Naive thymus-derived CD8-positive, alpha-beta T cell (primary cell): ENCODE measurements at regions not wholly inside any gene's neighbourhood (a gene's known extent, or its start where the extent isn't known, plus 50 kb on each side); places are given as distances from the start of the nearest gene placed in this dataset.
"Not testable (repeated sequence)": the region's sequence is repeated elsewhere in the genome, so short reads cannot be mapped to it uniquely, and the experiment has no call there.

Source experiments
- ATAC-seq, 2 donors: fragments of 150-1000 bp; cut with Tn5 transposase in 1 of 2; sonication (Bioruptor Pico), chemical (Tn5 transposase) in 1 of 2; 1 replicate in 1 of 2; 2 replicates in 1 of 2; pipeline ENCODE4 v1.10.0; 2021; ENCODE audit warnings: mild to moderate bottlenecking in 2 of 2, moderate library complexity in 2 of 2
- POLR2A ChIA-PET: fragments of 350-600 bp; sonication (Branson Sonifier 250); formaldehyde crosslinking; loops from one replicate; lab custom pipeline; 2021; ENCODE audit warnings: antibody characterized with exemption; lab: Charles Lee
- DNase-seq, 10 donors: peaks; one replicate each; pipeline versions ENCODE4 v3.0.0 to v3.0.0-alpha.2; 2020 to 2022
- H3K27ac Mint-ChIP-seq, 10 donors: one replicate each; pipeline ENCODE4 v1.8.0; 2020 to 2022; ENCODE audit warnings: mild to moderate bottlenecking in 10 of 10, mixed read lengths in 10 of 10, moderate library complexity in 4 of 10, inconsistent platforms in 1 of 10
- H3K27me3 Mint-ChIP-seq, 5 donors: one replicate each; pipeline ENCODE4 v1.8.0; 2021 to 2022; ENCODE audit warnings: mixed read lengths in 5 of 5
- H3K36me3 Mint-ChIP-seq, 3 donors: one replicate each; pipeline ENCODE4 v1.8.0; 2020 to 2022; ENCODE audit warnings: mixed read lengths in 3 of 3, mild to moderate bottlenecking in 2 of 3, inconsistent platforms in 1 of 3
- H3K4me1 Mint-ChIP-seq, 4 donors: one replicate each; pipeline ENCODE4 v1.8.0; 2021 to 2022; ENCODE audit warnings: mixed read lengths in 4 of 4
- H3K4me3 Mint-ChIP-seq, 10 donors: one replicate each; pipeline ENCODE4 v1.8.0; 2020 to 2022; ENCODE audit warnings: mild to moderate bottlenecking in 10 of 10, mixed read lengths in 10 of 10, moderate library complexity in 6 of 10, inconsistent platforms in 1 of 10
- H3K9me3 Mint-ChIP-seq, 9 donors: one replicate each; pipeline ENCODE4 v1.8.0; 2020 to 2022; ENCODE audit warnings: mixed read lengths in 9 of 9, mild to moderate bottlenecking in 3 of 9, inconsistent platforms in 1 of 9, moderate library complexity in 1 of 9

GRCh38 chr13:21902709-21903098 is 231.8 kb downstream of the FGF9 start:
- no peak overlapping the region for H3K27ac Mint-ChIP-seq
- no peaks in the 10 kb centered on the region for H3K4me1 Mint-ChIP-seq
- no peaks in the 10 kb centered on the region for H3K9me3 Mint-ChIP-seq
- H3K27me3 Mint-ChIP-seq = peaks cover 0 to 4% (median 0%) of the 10 kb centered on the region in 5 donors
- ATAC-seq = no peak
- no peak overlapping the region for H3K4me3 Mint-ChIP-seq
- no peak for DNase-seq
- POLR2A ChIA-PET = no interaction called here
- H3K36me3 Mint-ChIP-seq = no peaks in the 10 kb centered on the region

GRCh38 chr13:21905486-21905885 is 234.6 kb downstream of the FGF9 start:
- no peaks in the 10 kb centered on the region for H3K9me3 Mint-ChIP-seq
- no peak for ATAC-seq
- POLR2A ChIA-PET = no interaction called here
- no peak for DNase-seq
- H3K27ac Mint-ChIP-seq = peak overlapping the region in 1 of 10 donors; percentile 79
- H3K4me1 Mint-ChIP-seq = no peaks in the 10 kb centered on the region
- H3K4me3 Mint-ChIP-seq = no peak overlapping the region
- no peaks in the 10 kb centered on the region for H3K36me3 Mint-ChIP-seq
- peaks cover 0 to 7% (median 2%) of the 10 kb centered on the region in 5 donors for H3K27me3 Mint-ChIP-seq

GRCh38 chr13:21909331-21909730 is 238.5 kb downstream of the FGF9 start:
- Mint-ChIP-seq H3K27ac (peak overlapping the region in 3 of 10 donors; percentile 62 to 73 (median 69)), H3K27me3 (peaks cover 0 to 7% (median 0%) of the 10 kb centered on the region in 5 donors), H3K4me3 (no peak overlapping the region), H3K36me3 (no peaks in the 10 kb centered on the region), H3K9me3 (no peaks in the 10 kb centered on the region), H3K4me1 (no peaks in the 10 kb centered on the region)
- DNase-seq = no peak
- POLR2A ChIA-PET = no interaction called here
- no peak for ATAC-seq

- Mint-ChIP-seq H3K36me3 (no peaks in the 10 kb centered on the region), H3K4me1 (no peaks in the 10 kb centered on the region), H3K27ac (no peak overlapping the region), H3K27me3 (peaks cover 0 to 7% (median 0%) of the 10 kb centered on the region in 5 donors), H3K9me3 (no peaks in the 10 kb centered on the region), H3K4me3 (no peak overlapping the region)
- no peak for DNase-seq
- no peak for ATAC-seq
- POLR2A ChIA-PET = no interaction called here
Observed at GRCh38 chr13:21910546-21910945, 239.7 kb downstream of the FGF9 start.

- DNase-seq (no peak), ATAC-seq (no peak)
- Mint-ChIP-seq H3K9me3 (no peaks in the 10 kb centered on the region), H3K4me3 (no peak overlapping the region), H3K4me1 (no peaks in the 10 kb centered on the region), H3K36me3 (no peaks in the 10 kb centered on the region), H3K27ac (peak overlapping the region in 1 of 10 donors; percentile 13), H3K27me3 (peaks cover 0 to 7% (median 0%) of the 10 kb centered on the region in 5 donors)
- POLR2A ChIA-PET = no interaction called here
Observed at GRCh38 chr13:21911646-21912298, 240.9 kb downstream of the FGF9 start.

- Mint-ChIP-seq H3K27ac (no peak overlapping the region), H3K4me1 (no peaks in the 10 kb centered on the region), H3K36me3 (no peaks in the 10 kb centered on the region), H3K9me3 (no peaks in the 10 kb centered on the region), H3K27me3 (peaks cover 0 to 7% (median 0%) of the 10 kb centered on the region in 5 donors), H3K4me3 (no peak overlapping the region)
- POLR2A ChIA-PET = no interaction called here
- ATAC-seq (no peak), DNase-seq (no peak)
Observed at GRCh38 chr13:21913010-21913409, 242.1 kb downstream of the FGF9 start.

GRCh38 chr13:21917086-21918015 is 246.5 kb downstream of the FGF9 start:
- peak overlapping the region in 1 of 10 donors; percentile 58 for H3K27ac Mint-ChIP-seq
- POLR2A ChIA-PET = no interaction called here
- H3K36me3 Mint-ChIP-seq = no peaks in the 10 kb centered on the region
- peaks cover 0 to 1% (median 0%) of the 10 kb centered on the region in 5 donors for H3K27me3 Mint-ChIP-seq
- DNase-seq (no peak), ATAC-seq (no peak)
- H3K4me1 Mint-ChIP-seq = no peaks in the 10 kb centered on the region
- H3K4me3 Mint-ChIP-seq = no peak overlapping the region
- H3K9me3 Mint-ChIP-seq = no peaks in the 10 kb centered on the region

GRCh38 chr13:21920802-21921201 is 249.9 kb downstream of the FGF9 start:
- H3K4me1 Mint-ChIP-seq, POLR2A ChIA-PET, ATAC-seq, H3K9me3 Mint-ChIP-seq, H3K36me3 Mint-ChIP-seq, DNase-seq, H3K4me3 Mint-ChIP-seq, H3K27ac Mint-ChIP-seq: not testable (repeated sequence)
- peaks cover 0 to 13% (median 6%) of the 10 kb centered on the region in 5 donors for H3K27me3 Mint-ChIP-seq

GRCh38 chr13:21924958-21925357 is 254.1 kb downstream of the FGF9 start:
- no peak for DNase-seq
- H3K27ac Mint-ChIP-seq = no peak overlapping the region
- no peak overlapping the region for H3K4me3 Mint-ChIP-seq
- POLR2A ChIA-PET = no interaction called here
- peaks cover 0 to 13% (median 4%) of the 10 kb centered on the region in 5 donors for H3K27me3 Mint-ChIP-seq
- no peak for ATAC-seq
- H3K9me3 Mint-ChIP-seq = no peaks in the 10 kb centered on the region
- peaks cover 0 to 4% (median 0%) of the 10 kb centered on the region in 4 donors for H3K4me1 Mint-ChIP-seq
- no peaks in the 10 kb centered on the region for H3K36me3 Mint-ChIP-seq

- no peak overlapping the region for H3K27ac Mint-ChIP-seq
- POLR2A ChIA-PET = no interaction called here
- no peak overlapping the region for H3K4me3 Mint-ChIP-seq
- ATAC-seq (no peak), DNase-seq (no peak)
- no peaks in the 10 kb centered on the region for H3K36me3 Mint-ChIP-seq
- H3K27me3 Mint-ChIP-seq = peaks cover 0 to 13% (median 4%) of the 10 kb centered on the region in 5 donors
- H3K9me3 Mint-ChIP-seq = no peaks in the 10 kb centered on the region
- H3K4me1 Mint-ChIP-seq = peaks cover 0 to 4% (median 4%) of the 10 kb centered on the region in 4 donors
Observed at GRCh38 chr13:21925720-21926119, 254.8 kb downstream of the FGF9 start.

GRCh38 chr13:21929400-21929799 is 258.5 kb downstream of the FGF9 start:
- H3K27ac Mint-ChIP-seq = no peak overlapping the region
- H3K27me3 Mint-ChIP-seq = peaks cover 0 to 3% (median 1%) of the 10 kb centered on the region in 5 donors
- peaks cover 0 to 7% (median 4%) of the 10 kb centered on the region in 4 donors for H3K4me1 Mint-ChIP-seq
- H3K4me3 Mint-ChIP-seq = no peak overlapping the region
- no peaks in the 10 kb centered on the region for H3K36me3 Mint-ChIP-seq
- POLR2A ChIA-PET = no interaction called here
- no peaks in the 10 kb centered on the region for H3K9me3 Mint-ChIP-seq
- no peak for DNase-seq
- no peak for ATAC-seq

- Mint-ChIP-seq H3K9me3 (no peaks in the 10 kb centered on the region), H3K4me1 (peaks cover 0 to 7% (median 3%) of the 10 kb centered on the region in 4 donors), H3K27ac (peak overlapping the region in 2 of 10 donors; percentile 28 to 70), H3K36me3 (no peaks in the 10 kb centered on the region), H3K4me3 (no peak overlapping the region), H3K27me3 (peaks cover 0 to 1% (median 0%) of the 10 kb centered on the region in 5 donors)
- no peak for DNase-seq
- ATAC-seq = no peak
- POLR2A ChIA-PET = no interaction called here
Observed at GRCh38 chr13:21930536-21930935, 259.7 kb downstream of the FGF9 start.

GRCh38 chr13:21932578-21932977 is 261.7 kb downstream of the FGF9 start:
- ATAC-seq = no peak
- Mint-ChIP-seq H3K27ac (no peak overlapping the region), H3K4me3 (no peak overlapping the region), H3K4me1 (peaks cover 0 to 7% (median 3%) of the 10 kb centered on the region in 4 donors), H3K36me3 (no peaks in the 10 kb centered on the region), H3K27me3 (peaks cover 0 to 3% (median 2%) of the 10 kb centered on the region in 5 donors), H3K9me3 (no peaks in the 10 kb centered on the region)
- POLR2A ChIA-PET = no interaction called here
- DNase-seq = no peak
